GM19351 (cell line): ENCODE measurements at regions not wholly inside any gene's neighbourhood (a gene's known extent, or its start where the extent isn't known, plus 50 kb on each side); places are given as distances from the start of the nearest gene placed in this dataset.

ENCODE experiments used
- ATAC-seq: cut with Tn5 transposase; IDR thresholded peaks from one replicate; pipeline ENCODE4 v1.9.1; 2021; ENCODE audit warnings: mild to moderate bottlenecking, moderate library complexity; ENCODE audit not compliant: unreplicated experiment

DNA sequence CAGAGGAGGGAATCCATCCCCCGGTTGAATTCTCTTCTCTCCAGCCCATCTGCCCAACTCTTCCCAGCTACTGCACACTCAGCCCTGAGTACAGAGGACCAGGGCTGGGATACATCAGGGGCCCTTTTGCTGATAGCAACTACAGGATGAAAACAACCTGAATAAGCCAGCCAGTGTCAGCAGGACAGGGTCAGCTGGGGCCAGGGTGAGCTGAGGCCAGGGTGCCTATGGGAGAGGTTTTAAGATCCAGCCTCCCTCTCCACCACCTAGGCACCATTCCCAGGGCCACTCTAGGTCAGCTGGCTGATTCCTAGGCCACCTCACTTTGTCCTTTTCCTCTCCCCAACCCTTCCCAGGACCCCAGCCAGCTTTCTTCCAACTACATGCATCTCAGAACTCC lies 83.8 kb downstream of the MRPL46 start:
- no peak for ATAC-seq

- no peak for ATAC-seq
Measured at GRCh38 chr15:88382482-88382983, 84.7 kb downstream of the MRPL46 start.

DNA sequence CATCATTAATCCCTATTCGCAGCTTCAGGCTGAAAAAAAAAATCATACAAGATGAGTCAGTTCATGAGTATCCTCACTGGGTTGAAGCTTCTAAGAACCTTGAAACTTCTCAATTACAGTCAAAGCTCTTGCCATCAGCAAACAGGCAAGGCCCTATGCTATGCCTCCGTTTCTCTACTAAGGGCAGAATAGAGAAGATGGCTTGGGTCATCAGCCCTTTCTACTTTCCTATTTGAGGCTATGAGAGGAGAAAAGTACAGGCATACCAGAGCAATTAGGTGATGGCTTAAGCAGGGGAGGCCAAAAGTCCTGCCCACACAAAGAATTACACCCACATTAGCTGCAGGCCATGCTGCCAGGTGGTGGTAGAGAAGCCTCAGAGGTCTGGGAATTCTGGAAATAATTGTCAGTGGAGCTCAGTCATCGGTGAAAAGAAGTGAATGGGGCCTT lies 89.0 kb downstream of the MRPL46 start:
- no peak for ATAC-seq

- ATAC-seq, result no peak
Measured at GRCh38 chr15:88377509-88377908, 89.7 kb downstream of the MRPL46 start.

DNA sequence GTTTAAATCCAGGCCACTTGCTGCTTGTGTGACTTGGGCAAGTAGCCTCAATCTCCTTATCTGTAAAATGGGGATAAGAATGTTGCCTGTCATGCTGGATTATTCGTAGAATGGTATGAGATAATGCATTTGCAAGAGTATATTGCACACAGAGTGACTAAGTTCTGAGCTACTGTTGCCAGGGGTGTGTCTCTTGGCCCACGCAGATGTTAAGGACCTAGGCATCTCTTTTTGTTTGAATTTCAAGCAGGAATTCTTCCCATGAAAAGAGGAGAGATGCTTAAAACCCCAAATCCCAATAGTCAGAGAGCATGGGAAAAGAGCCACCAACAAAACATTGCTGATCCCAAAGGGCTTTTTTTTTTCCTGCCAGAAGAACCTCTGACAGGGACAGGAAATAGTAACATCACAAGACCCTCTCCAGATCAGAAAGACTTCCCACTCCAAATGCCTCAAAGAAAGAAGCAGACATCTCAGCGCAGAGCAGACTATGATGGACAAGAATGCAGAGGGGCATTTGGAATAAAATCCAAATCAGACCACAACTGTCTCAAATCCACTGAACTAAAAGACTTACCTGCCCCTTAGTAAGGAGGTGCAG lies 90.5 kb downstream of the MRPL46 start:
- no peak for ATAC-seq

DNA sequence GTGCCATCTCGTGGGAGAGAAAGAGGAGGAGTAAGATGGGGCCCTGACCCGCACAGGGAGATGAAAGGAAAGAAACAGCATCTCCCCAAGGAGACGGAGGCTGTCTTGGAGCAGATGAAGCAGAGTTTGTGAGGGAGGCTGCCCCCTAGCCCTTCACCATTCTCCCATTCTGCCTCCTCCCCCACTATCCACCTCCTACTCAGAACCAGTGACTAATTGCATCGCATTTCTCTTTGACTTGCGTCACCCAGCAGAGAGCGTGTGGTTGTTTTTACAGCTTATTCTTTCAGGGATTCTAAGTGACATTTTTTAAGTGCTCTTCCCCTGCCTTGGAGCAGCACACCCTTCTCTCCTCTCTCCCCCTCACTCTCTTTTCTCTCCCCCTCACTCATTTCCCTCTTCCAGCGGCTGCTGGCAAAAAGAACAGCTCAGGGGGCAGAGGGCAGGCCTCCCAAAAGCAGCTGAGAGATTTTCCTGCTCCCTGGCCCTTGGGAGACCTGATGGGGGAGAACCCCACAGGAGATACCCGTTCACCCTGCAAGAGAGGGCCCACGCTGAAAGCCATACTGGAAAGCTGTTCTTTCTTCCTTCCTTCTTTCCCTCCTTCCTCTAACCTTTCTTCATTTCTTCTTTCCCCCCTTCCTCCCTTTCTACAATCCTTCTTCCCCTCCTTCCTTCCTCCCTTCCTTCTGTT lies 91.8 kb downstream of the MRPL46 start:
- no peak for ATAC-seq

DNA sequence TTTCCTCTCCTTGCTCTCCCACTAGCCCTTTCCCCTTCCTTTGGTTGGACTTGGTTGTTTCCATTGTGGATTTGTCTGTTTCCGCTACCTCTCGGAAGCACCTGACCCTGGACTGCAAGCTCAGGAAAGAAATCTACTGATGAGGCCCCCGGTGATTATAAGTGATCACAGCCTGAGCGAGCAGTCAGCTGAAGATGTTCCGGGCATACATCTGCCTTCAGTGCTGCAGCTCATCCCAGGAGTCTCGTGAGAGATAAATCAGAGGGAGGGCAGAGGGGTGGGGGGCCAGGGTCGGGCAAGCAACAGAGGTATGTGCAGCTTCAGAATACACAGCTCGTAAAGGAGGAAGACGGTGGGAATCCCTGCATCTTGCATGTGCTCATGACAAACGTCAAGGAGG lies 102.1 kb downstream of the MRPL46 start:
- no peak for ATAC-seq

DNA sequence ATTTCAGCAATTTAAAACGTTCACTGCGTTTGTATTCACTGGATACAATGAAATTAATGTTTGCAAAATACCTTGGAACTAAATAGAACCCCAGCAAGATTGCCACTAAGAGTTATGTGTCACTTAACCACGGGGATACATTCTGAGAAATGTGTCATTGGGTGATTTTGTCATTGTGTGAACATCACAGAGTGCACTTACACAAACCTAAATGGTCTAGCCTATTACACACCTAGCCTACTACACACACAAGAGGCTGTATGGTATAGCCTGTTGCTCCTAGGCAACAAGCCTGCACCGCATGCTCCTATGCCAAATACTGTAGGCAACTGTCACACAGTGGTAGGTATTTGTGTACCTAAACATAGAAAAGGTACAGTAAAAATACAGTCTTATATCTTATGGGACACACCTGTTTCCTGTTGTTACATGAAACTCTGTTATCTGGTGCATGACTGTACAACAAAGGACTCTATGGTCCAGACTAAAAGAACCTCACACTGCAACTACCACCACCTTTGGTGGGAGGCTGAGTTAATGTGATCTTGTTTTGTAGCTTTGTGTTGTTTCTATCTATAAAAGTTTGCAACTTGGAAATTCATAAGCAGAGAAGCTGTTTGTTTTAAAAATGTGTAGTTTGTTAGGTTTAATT lies 92.2 kb upstream of the NTRK3 start:
- ATAC-seq, result no peak

DNA sequence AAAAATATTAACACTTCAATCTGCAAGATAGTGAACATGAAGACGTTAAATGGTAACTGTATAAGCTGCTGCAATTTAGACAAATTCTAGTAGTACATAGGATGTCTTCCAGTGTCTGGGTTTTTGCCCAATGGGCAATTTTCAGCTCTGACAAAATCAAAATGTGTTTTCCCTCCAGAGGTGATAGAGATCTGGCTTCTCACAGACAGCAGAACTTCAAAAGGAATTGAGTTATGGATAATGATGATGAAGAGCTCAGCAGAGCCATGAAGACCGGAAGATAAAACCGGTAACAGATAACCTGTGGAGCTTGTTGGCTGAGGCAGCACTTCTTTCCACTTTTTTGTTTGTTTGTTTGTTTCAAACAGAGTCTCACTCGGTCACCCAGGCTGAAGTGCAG lies 89.4 kb upstream of the NTRK3 start:
- no peak for ATAC-seq

DNA sequence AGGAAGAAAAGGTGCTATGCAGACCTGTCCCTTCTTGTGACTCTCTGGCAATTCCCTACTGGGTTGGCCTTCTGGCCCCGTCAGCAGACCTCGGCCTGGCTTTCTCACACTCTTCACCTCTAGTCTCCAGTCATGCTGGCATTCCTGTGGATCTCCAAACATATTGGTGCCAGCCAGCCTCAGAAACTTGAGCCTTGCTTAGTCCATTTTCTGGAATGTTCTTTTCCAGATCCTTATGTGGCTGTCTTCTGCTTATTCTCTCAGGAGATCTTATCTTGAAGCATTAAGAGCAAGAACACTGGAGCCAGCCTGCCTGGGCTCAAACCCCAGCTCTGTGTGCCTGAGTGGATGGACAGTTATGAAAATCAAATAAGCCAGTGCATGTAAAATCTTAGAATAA lies 88.2 kb upstream of the NTRK3 start:
- ATAC-seq, result no peak

DNA sequence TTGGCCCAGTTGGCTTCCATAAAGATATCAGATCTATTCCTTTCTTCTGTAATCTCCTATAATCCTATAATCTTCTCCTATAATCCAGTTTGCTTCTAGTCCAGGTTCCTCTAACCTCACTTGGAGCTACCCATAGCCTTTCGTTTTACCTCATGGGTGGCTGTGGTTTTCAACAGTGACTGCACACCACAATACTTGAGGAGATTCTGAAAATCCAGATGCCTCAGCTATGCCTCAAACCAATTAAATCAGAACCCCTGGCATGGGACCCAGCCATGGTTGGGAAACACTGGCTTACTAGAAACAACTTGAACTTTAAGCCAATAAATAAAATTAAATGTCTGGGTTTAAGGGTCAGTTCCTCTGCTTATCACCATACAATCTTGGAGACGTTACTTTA lies 86.1 kb upstream of the NTRK3 start:
- no peak for ATAC-seq

GRCh38 chr15:88341653-88342052 lies 85.1 kb upstream of the NTRK3 start:
- ATAC-seq, result no peak

DNA sequence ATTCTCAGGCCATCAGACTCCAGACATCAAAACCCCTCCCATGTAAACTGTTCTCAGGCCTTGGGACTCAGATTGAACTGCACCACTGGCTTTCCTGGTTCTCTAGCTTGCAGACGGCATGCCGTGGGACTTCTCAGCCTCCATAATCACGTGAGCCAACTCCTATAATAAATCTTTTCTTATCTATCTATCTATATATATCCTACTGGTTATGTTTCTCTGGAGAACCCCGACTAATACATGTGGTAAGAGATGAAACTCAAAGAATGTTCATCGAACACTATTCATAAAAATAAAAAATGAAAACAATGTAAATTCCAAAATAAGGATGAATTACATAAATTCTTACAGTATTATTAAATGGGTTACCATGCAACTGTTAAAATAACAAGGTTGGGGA lies 84.5 kb upstream of the NTRK3 start:
- no peak for ATAC-seq

- ATAC-seq, result no peak
Measured at GRCh38 chr15:88337993-88338392, 81.5 kb upstream of the NTRK3 start.

DNA sequence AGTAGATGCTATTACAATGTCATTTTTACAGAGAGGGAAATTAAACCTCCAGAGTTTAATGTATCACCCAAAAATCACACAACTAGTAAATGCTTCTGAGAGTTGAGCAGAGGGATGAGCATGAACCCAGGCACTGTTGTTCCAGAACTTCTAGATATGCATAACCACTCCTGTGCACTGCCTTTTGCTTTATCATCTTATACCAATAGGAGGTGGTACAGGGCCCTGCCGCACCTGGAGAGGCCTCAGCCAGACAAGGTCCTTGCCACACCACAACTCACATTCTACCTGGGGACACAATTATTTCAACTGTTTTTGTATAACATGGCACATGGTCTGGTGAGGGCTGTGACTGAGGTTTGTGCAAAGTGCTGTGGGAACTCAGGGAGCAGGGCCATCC lies 78.5 kb upstream of the NTRK3 start:
- no peak for ATAC-seq

- no peak for ATAC-seq
Measured at GRCh38 chr15:88334436-88334835, 77.9 kb upstream of the NTRK3 start.

- peak; percentile 86 for ATAC-seq
Measured at GRCh38 chr15:88331291-88331690, 74.8 kb upstream of the NTRK3 start.

GRCh38 chr15:88326924-88327323 lies 70.4 kb upstream of the NTRK3 start:
- no peak for ATAC-seq

GRCh38 chr15:88324741-88325065 lies 68.2 kb upstream of the NTRK3 start:
- no peak for ATAC-seq

DNA sequence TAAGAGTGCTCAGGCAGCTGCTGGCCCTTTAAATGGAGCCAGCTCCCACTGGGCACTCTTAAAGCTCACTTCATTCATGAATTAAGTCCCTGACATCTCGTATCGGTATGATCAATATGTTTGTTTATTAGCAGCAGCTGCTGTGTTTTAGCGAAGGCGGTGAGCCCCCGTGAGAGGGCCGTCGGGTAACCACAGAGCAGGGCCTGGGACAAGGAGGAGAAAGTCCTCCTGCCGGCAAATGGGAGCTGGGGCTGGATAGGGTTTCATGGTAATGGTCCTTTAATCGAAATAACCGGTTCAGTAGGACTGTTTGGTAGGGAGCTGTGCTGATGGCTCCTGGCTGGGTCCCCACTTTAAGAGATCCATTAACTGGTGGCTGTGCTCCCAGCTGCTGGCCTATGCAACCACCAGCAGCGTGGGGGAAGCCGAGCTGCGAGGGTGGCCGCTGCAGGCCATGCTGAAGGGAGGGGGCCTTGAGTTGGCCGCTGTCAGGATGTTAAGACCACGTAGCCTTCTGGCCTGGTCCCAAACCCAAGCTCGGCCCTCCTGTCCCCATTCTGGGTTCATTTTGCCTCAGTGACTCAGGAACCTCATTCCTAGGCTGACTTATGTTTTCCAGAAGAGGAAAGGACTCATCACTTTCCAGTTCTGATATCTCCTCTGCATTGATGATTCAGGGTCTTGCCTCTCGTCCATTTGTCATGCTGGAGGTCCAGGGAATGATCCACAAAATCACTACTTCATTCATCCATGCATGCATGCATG lies 67.6 kb upstream of the NTRK3 start:
- no peak for ATAC-seq

GRCh38 chr15:88323468-88323867 lies 66.9 kb upstream of the NTRK3 start:
- ATAC-seq, result no peak

GRCh38 chr15:88322461-88322860 lies 65.9 kb upstream of the NTRK3 start:
- ATAC-seq, result no peak
